Retinal pigment epithelial cell (primary cell): ENCODE measurements at regions not wholly inside any gene's neighbourhood (a gene's known extent, or its start where the extent isn't known, plus 50 kb on each side); places are given as distances from the start of the nearest gene placed in this dataset.

Experiments used
- DNase-seq: peaks from one replicate; pipeline ENCODE4 v3.0.0-alpha.2; 2010; ENCODE audit warnings: low read depth
- H3K4me3 ChIP-seq: 2 replicates; pipeline ENCODE4 v1.5.1; 2011; ENCODE audit warnings: mild to moderate bottlenecking, low read length, control low read depth, moderate library complexity
- TF ChIP-seq, protein P1 (sequence below): conservative IDR thresholded peaks from 2 replicates; pipeline ENCODE4 v1.5.1; 2011; ENCODE audit warnings: low read depth, low read length, control low read depth, inconsistent platforms

DNA sequence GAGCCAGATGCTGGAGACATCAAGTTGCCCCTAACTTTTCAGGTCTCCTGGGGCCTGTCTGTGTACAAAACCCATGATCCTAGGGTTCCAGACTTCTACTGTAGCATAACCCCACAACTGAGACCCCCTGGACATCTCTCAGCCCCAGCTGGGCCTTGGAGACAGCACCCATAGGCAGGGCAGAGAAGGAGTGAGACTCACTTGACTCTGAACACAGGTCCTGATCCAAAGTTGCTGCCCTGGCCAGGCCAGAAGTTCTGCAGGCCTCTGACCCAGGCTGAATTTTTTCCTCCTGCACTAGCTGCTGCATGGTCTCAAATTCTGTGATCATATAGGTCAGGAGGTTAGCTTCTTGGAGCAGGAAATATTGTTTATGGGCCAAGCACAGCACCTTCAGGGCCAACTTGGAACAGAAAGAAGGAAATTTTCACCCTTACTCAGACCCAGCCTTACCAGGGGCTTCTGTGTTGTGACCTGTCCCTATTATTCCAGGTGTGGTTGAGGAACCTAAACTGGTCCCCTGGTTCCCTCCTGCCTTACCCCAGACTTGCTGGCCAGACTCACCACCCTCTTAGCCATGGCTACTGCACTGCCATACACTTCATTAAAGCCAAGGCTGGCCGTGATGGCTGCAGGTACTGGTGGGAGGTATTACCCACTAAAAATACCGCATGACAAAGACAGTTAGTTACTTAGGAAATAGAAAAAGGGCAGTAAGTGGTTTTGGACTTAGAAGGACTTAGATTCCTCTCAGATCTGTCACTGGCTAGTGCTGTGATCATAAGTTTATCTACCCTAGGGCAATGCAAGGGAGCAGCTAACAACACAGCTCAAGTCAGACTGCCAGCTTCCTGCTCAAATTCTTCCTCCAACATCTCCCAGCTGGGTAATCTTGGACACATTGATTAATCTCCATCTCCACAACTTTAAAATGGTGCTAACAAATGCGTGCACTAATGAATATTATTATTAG, 2180.1 kb downstream of the TP53TG3F start:
- no peak for DNase-seq
- no peak overlapping the region for H3K4me3 ChIP-seq
- TF ChIP-seq, protein P1, sequence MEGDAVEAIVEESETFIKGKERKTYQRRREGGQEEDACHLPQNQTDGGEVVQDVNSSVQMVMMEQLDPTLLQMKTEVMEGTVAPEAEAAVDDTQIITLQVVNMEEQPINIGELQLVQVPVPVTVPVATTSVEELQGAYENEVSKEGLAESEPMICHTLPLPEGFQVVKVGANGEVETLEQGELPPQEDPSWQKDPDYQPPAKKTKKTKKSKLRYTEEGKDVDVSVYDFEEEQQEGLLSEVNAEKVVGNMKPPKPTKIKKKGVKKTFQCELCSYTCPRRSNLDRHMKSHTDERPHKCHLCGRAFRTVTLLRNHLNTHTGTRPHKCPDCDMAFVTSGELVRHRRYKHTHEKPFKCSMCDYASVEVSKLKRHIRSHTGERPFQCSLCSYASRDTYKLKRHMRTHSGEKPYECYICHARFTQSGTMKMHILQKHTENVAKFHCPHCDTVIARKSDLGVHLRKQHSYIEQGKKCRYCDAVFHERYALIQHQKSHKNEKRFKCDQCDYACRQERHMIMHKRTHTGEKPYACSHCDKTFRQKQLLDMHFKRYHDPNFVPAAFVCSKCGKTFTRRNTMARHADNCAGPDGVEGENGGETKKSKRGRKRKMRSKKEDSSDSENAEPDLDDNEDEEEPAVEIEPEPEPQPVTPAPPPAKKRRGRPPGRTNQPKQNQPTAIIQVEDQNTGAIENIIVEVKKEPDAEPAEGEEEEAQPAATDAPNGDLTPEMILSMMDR = no peak

DNA sequence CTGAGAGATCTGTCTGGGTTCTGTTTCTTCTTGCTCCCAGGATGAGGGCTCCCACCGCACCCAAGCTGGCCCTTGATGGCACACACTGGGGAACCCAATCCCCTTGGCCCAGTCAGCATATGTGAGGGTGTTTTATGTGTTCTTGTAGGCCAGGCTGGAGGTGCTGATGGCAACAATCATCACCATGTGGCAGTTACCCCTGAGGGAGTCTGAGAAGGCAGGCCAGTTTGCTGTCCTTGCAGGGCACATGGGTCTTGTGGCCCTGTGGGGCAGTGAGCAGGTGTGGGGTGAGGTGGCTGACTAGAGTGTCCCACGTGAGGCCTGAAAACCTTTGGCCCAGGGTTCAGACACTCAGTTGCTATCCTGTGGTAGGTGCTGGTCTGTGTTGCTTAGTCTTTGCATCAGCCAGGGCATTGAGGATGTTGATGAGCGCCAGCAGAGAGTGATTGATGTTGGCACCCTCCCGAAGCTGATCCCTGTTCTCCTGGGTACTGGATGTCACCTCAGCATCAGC, 2183.0 kb downstream of the TP53TG3F start:
- DNase-seq = no peak
- TF ChIP-seq, protein P1 = no peak

DNA sequence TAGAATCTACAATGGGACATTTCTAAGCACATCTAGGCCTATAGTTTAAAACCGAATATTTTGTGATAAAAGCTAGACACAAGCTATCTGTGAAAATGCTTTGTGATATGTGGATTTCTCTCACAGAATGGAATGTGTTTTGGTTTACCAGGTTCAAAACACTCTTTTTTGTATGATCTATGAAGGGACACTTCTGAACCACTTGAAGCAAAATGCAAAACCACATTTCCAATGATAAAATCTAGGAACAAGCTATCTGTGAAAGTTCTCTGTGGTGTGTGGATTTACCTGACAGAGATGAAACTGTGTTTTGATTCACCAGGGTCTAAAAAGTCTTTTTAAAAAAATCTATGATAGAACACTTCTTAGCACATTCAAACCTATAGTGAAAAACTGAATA, 2192.4 kb downstream of the TP53TG3F start:
- DNase-seq = no peak
- H3K4me3 ChIP-seq = no peak overlapping the region
- TF ChIP-seq, protein P1 = no peak

More for the DNA sequence above, 2183.0 kb downstream of the TP53TG3F start:
- no peak overlapping the region for H3K4me3 ChIP-seq

DNA sequence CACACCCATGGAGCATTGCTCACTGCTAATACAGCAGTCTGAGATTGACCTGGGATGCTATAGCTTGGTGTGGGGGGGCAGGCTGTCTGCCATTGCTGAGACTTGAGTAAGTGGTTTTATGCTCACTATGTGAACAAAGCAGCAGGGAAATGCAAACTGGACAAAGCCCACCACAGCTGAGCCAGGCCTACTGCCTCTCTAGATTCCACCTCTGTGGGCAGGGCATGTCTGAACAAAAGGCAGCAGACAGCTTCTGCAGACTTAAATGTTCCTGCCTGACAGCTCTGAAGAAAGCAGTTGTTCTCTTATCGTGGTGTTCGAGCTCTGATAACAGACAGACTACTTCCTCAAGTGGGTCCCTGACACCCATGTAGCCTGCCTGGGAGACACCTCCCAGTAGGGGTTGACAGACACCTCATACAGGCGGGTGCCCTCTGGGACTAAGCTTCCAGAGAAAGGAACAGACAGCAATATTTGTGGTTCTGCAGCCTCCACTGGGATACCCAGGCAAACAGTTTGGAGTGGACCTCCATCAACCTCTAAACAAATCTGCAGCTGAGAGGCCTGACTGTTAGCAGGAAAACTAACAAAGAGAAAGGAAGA, 2204.8 kb downstream of the TP53TG3F start:
- TF ChIP-seq, protein P1 = no peak
- H3K4me3 ChIP-seq = no peak overlapping the region
- no peak for DNase-seq

DNA sequence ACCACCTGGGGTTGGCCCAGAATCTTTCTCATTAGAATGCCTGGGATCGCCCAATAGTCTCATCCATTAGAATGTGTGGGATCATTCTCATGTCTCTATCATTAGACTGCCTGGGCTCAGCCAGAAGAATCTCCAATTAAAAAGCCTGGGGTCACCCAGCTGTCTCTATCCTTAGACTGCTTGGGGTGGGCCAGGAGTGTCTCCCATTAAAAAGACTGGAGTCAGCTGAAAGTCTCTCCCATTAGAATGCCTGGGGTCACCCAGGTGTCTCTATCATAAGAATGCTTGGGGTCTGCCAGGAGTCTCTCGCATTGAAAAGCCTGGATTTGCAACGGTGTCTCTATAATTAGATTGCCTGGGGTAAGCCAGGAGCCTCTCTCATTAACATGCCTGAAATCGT, 2225.7 kb downstream of the TP53TG3F start:
- H3K4me3 ChIP-seq = no peak overlapping the region
- DNase-seq = no peak
- TF ChIP-seq, protein P1 = no peak

DNA sequence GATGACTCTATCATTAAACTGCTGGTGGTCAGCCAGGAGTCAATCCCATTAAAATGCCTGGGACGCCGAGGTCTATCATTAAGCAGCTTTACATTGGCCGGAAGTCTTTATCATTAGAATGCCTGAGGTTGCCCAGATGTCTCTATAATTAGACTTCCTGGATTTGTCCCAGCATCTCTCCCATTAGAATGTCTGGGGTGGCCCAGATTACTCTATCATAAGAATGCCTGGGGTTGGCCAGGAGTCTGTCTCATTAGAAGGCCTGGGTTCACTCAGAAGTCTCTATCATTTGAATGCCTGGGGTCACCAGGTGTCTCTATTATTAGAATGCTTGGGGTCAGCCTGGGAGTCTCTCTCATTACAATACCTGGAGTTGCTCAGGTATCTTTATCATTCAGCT, 2227.2 kb downstream of the TP53TG3F start:
- DNase-seq = no peak
- H3K4me3 ChIP-seq = no peak overlapping the region
- TF ChIP-seq, protein P1 = no peak

DNA sequence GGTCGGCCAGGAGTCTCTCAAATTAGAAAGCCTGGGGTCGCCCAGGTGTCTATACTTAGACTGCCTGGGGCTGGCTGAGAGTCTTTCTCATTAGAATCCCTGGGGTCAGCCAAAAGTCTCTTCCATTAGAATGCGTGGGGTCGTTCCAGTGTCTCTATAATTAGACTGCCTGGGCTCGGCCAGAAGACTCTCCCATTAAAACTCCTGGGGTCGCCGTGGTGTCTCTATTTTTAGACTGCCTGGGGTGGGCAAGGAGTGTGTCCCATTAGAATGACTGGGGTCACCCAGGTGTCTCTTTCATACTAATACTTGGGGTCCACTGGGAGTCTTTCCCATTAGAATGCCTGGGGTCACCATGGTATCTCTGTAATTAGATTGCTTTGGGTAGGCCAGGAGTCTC, 2227.7 kb downstream of the TP53TG3F start:
- DNase-seq = no peak
- TF ChIP-seq, protein P1 = no peak
- H3K4me3 ChIP-seq = no peak overlapping the region
